Choroid plexus epithelial cell (primary cell): ENCODE measurements at regions not wholly inside any gene's neighbourhood (a gene's known extent, or its start where the extent isn't known, plus 50 kb on each side); places are given as distances from the start of the nearest gene placed in this dataset.
A peak's percentile ranks its signal among the peaks of the same experiment; 100 is the strongest.

Experiments
- DNase-seq: peaks from one replicate; pipeline ENCODE4 v3.0.0-alpha.2; 2010; ENCODE audit warnings: low read depth
- H3K4me3 ChIP-seq: 2 replicates; pipeline ENCODE4 v1.5.1; 2011; ENCODE audit warnings: low read depth, mild to moderate bottlenecking, control low read depth, low read length, moderate library complexity
- TF ChIP-seq, protein P1 (sequence below): conservative IDR thresholded peaks from 2 replicates; pipeline ENCODE4 v1.5.1; 2011; ENCODE audit warnings: low read depth, mild to moderate bottlenecking, control low read depth, inconsistent platforms, low read length, moderate library complexity

GRCh38 chr3:74413547-74414241 lies 200.8 kb downstream of the CNTN3 start:
- H3K4me3 ChIP-seq: no peak overlapping the region
- TF ChIP-seq, protein P1, sequence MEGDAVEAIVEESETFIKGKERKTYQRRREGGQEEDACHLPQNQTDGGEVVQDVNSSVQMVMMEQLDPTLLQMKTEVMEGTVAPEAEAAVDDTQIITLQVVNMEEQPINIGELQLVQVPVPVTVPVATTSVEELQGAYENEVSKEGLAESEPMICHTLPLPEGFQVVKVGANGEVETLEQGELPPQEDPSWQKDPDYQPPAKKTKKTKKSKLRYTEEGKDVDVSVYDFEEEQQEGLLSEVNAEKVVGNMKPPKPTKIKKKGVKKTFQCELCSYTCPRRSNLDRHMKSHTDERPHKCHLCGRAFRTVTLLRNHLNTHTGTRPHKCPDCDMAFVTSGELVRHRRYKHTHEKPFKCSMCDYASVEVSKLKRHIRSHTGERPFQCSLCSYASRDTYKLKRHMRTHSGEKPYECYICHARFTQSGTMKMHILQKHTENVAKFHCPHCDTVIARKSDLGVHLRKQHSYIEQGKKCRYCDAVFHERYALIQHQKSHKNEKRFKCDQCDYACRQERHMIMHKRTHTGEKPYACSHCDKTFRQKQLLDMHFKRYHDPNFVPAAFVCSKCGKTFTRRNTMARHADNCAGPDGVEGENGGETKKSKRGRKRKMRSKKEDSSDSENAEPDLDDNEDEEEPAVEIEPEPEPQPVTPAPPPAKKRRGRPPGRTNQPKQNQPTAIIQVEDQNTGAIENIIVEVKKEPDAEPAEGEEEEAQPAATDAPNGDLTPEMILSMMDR: no peak
- no peak for DNase-seq

DNA sequence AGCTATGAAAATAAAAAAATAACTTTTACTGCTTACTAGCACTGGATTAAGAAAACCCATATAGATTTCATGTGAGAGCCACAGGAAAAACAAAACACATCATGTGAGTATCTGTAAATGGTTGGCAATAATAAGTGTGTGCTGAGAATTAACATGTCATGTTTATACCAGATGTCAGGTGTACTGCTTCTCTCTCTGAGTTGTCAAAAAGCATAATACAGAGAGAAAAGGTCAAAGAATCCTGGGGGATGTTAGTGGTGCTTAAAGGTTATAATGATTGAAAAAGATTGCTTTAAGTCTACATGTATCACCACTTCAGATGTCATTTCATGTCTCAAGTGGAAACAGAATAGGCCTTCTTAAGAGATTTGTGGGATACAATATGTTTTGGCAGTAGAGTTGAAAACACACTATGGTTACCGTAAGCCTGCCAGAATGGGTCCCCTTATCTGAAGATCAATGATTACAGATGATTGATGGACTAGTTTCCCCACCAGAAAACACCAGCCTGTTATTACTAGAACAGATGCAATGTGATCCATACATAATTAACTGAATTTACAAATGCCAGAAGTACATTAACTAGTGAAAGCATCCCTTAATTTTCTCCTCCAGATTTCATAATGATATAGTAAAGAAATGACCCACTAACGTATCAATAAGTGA lies 204.1 kb downstream of the CNTN3 start:
- H3K4me3 ChIP-seq: no peak overlapping the region
- DNase-seq: no peak
- TF ChIP-seq, protein P1: no peak

DNA sequence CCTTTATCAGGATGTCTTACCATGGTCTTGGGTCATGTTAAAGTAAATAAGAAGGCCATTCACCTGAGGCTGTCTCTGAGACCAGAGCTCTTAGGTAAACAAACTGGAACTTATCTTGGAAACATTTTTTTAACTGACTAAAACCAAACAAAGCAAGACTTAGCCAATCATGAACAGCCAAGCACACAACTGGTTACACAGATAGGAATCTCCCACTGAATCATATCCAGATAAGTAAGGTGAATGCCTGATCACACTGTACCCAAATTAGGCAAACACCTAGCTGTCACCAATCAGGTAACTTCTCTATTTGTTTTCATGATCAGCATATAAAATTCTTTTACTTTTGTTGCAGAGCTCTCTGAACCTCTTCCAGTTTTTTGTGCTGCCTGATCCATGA lies 205.4 kb downstream of the CNTN3 start:
- TF ChIP-seq, protein P1: no peak
- no peak overlapping the region for H3K4me3 ChIP-seq
- DNase-seq: no peak

- H3K4me3 ChIP-seq: no peak overlapping the region
- TF ChIP-seq, protein P1: no peak
- DNase-seq: peak; percentile 21
These were observed 211.2 kb downstream of the CNTN3 start for GRCh38 chr3:74403307-74403706.

GRCh38 chr3:74402821-74403220 lies 211.6 kb downstream of the CNTN3 start:
- no peak for DNase-seq
- H3K4me3 ChIP-seq: no peak overlapping the region
- TF ChIP-seq, protein P1: no peak

DNA sequence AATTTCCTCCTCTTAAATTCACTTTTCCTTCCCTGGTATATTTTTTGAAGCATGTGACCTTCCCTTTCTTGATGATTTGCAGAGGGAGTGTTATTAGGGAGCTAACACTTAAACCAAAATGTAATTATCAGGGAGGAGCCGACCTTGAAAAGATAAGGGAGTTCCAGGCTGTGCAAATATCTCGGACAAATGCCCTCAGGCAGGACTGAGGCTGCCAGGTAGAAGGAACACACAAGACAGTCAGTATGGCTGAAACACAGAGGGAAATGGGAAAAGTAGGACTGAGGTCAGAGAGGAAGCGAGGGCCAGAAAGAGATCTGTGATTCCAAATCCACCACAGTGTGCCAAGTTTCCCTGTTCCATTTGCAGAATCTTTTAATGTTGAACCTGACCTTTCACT lies 221.0 kb downstream of the CNTN3 start:
- no peak for DNase-seq
- TF ChIP-seq, protein P1: no peak
- no peak overlapping the region for H3K4me3 ChIP-seq
